OCI-LY7 (cell line): ENCODE measurements at regions not wholly inside any gene's neighbourhood (a gene's known extent, or its start where the extent isn't known, plus 50 kb on each side); places are given as distances from the start of the nearest gene placed in this dataset.

Source experiments
- CTCF ChIP-seq: fragments of 200-600 bp; sonication (generic); conservative IDR thresholded peaks from 2 replicates; pipeline ENCODE4 v1.5.1; 2014; ENCODE audit warnings: mild to moderate bottlenecking, antibody characterized with exemption, low read length, moderate library complexity, mixed read lengths
- EZH2phosphoT487 ChIP-seq: fragments of 200-600 bp; sonication (generic); IDR thresholded peaks from 2 replicates; pipeline ENCODE4 v1.6.1; 2018; ENCODE audit warnings: low read depth, borderline replicate concordance, mild to moderate bottlenecking, mixed run types, antibody characterized with exemption, low read length, moderate library complexity, mixed read lengths

- TF ChIP-seq CTCF (no peak), EZH2phosphoT487 (no peak)
Measured at GRCh38 chr4:136909626-136910025, 622.7 kb downstream of the PCDH18 start.
